Smooth muscle cell (in vitro differentiated cells): ENCODE measurements at regions not wholly inside any gene's neighbourhood (a gene's known extent, or its start where the extent isn't known, plus 50 kb on each side); places are given as distances from the start of the nearest gene placed in this dataset.
"Not testable (repeated sequence)": the region's sequence is repeated elsewhere in the genome, so short reads cannot be mapped to it uniquely, and the experiment has no call there.

Experiments
- DNase-seq: peaks from one replicate; lab custom pipeline; 2025; ENCODE audit not compliant: unreplicated experiment; lab: John Stamatoyannopoulos, UW
- H2AFZ ChIP-seq: fragments of 200-600 bp; sonication (generic); 2 replicates; pipeline ENCODE4 v1.6.0; 2016; ENCODE audit warnings: antibody characterized with exemption, low read depth, mild to moderate bottlenecking
- H3F3A ChIP-seq: fragments of 200-600 bp; sonication (generic); 2 replicates; pipeline ENCODE4 v1.6.0; 2017; ENCODE audit warnings: antibody characterized with exemption, low read depth
- H3K27ac ChIP-seq: fragments of 200-600 bp; sonication (generic); 2 replicates; pipeline ENCODE4 v1.5.1; 2016; ENCODE audit warnings: low read depth, mild to moderate bottlenecking
- H3K27me3 ChIP-seq: fragments of 200-600 bp; sonication (generic); 2 replicates; pipeline ENCODE4 v1.6.1; 2016; ENCODE audit warnings: low read depth, mild to moderate bottlenecking
- H3K36me3 ChIP-seq: fragments of 200-600 bp; sonication (generic); 2 replicates; pipeline ENCODE4 v1.5.1; 2016; ENCODE audit warnings: low read depth
- H3K4me1 ChIP-seq: fragments of 200-600 bp; sonication (generic); 2 replicates; pipeline ENCODE4 v1.5.1; 2016; ENCODE audit warnings: low read depth
- H3K4me2 ChIP-seq: fragments of 200-600 bp; sonication (generic); 2 replicates; pipeline ENCODE4 v1.6.0; 2016; ENCODE audit warnings: mild to moderate bottlenecking
- H3K4me3 ChIP-seq: fragments of 200-600 bp; sonication (generic); 2 replicates; pipeline ENCODE4 v1.5.1; 2016; ENCODE audit warnings: mild to moderate bottlenecking
- H3K79me2 ChIP-seq: fragments of 200-600 bp; sonication (generic); 2 replicates; pipeline ENCODE4 v1.6.0; 2016; ENCODE audit warnings: low read depth, mild to moderate bottlenecking
- H3K9ac ChIP-seq: fragments of 200-600 bp; sonication (generic); 2 replicates; pipeline ENCODE4 v1.6.0; 2016; ENCODE audit warnings: low read depth
- H3K9me3 ChIP-seq: fragments of 200-600 bp; sonication (generic); replicated peaks from 2 replicates; pipeline ENCODE4 v1.5.1; 2016; ENCODE audit warnings: low read depth
- H4K20me1 ChIP-seq: fragments of 200-600 bp; sonication (generic); 2 replicates; pipeline ENCODE4 v1.6.0; 2016; ENCODE audit warnings: low read depth
- CTCF ChIP-seq: fragments of 200-600 bp; sonication (generic); IDR thresholded peaks from 2 replicates; pipeline ENCODE4 v1.5.1; 2017; ENCODE audit warnings: borderline replicate concordance, mild to moderate bottlenecking, antibody characterized with exemption; ENCODE audit not compliant: insufficient read depth, poor library complexity, severe bottlenecking
- WGBS: methylation state at CpG from one replicate; pipeline ENCODE4 v1.1.7; 2016; ENCODE audit warnings: low lambda C conversion rate; 5-methylcytosine and 5-hydroxymethylcytosine counted together

- H3K4me1 ChIP-seq = peaks cover 6% of the 10 kb centered on the region
- no peak overlapping the region for H3K9ac ChIP-seq
- no peak overlapping the region for H3K27ac ChIP-seq
- H2AFZ ChIP-seq = no peak overlapping the region
- peaks cover 14% of the 10 kb centered on the region for H3F3A ChIP-seq
- no peaks in the 10 kb centered on the region for H3K9me3 ChIP-seq
- no peaks in the 10 kb centered on the region for H3K27me3 ChIP-seq
- no peak overlapping the region for H3K4me2 ChIP-seq
- no peaks in the 10 kb centered on the region for H3K36me3 ChIP-seq
- H4K20me1 ChIP-seq = no peaks in the 10 kb centered on the region
- no peak for DNase-seq
- 3% methylated on average over 5 of the region's 5 CpGs for WGBS
- peak; percentile 79 for TF ChIP-seq CTCF
- no peaks in the 10 kb centered on the region for H3K79me2 ChIP-seq
- no peak overlapping the region for H3K4me3 ChIP-seq
Observed at GRCh38 chr6:27795697-27796494, 116.3 kb downstream of the OR2B2 start.

- 2% methylated on average over 22 of the region's 22 CpGs for WGBS
- DNase-seq = no peak
- H3K27ac ChIP-seq = peak overlapping the region; percentile 88
Observed at GRCh38 chr6:27791182-27791943, 120.8 kb downstream of the OR2B2 start.

GRCh38 chr6:27788376-27788775 is 123.8 kb downstream of the OR2B2 start:
- H3K27ac ChIP-seq, H3K9ac ChIP-seq: not testable (repeated sequence)
- WGBS = 97% methylated on average over 17 of the region's 17 CpGs

More at GRCh38 chr6:27791182-27791943, 120.8 kb downstream of the OR2B2 start:
- Histone ChIP-seq H3K4me2 (peak overlapping the region; percentile 89), H3F3A (peaks cover 14% of the 10 kb centered on the region), H3K9ac (peak overlapping the region; percentile 82), H3K4me3 (peak overlapping the region; percentile 66), H3K4me1 (peaks cover 6% of the 10 kb centered on the region), H4K20me1 (no peaks in the 10 kb centered on the region), H2AFZ (peak overlapping the region; percentile 97), H3K27me3 (no peaks in the 10 kb centered on the region), H3K9me3 (no peaks in the 10 kb centered on the region), H3K79me2 (no peaks in the 10 kb centered on the region), H3K36me3 (no peaks in the 10 kb centered on the region)
- no peak for TF ChIP-seq CTCF

GRCh38 chr6:27786048-27786447 is 126.1 kb downstream of the OR2B2 start:
- 37% methylated on average over 1 of the region's 1 CpG for WGBS
- TF ChIP-seq CTCF = no peak

More at GRCh38 chr6:27788376-27788775, 123.8 kb downstream of the OR2B2 start:
- H3K4me2 ChIP-seq, H3K4me3 ChIP-seq, H3K36me3 ChIP-seq, H3K27me3 ChIP-seq, H3K9me3 ChIP-seq, H3K79me2 ChIP-seq, H3K4me1 ChIP-seq, H2AFZ ChIP-seq, H4K20me1 ChIP-seq, DNase-seq: not testable (repeated sequence)
- peaks cover 14% of the 10 kb centered on the region for H3F3A ChIP-seq

More at GRCh38 chr6:27786048-27786447, 126.1 kb downstream of the OR2B2 start:
- H2AFZ ChIP-seq = no peak overlapping the region
- no peaks in the 10 kb centered on the region for H3F3A ChIP-seq
- DNase-seq = no peak
- H3K36me3 ChIP-seq = no peaks in the 10 kb centered on the region
- H3K27me3 ChIP-seq = no peaks in the 10 kb centered on the region
- H3K4me2 ChIP-seq = no peak overlapping the region
- H3K4me3 ChIP-seq = no peak overlapping the region
- no peak overlapping the region for H3K9ac ChIP-seq
- H3K9me3 ChIP-seq = no peaks in the 10 kb centered on the region
- no peak overlapping the region for H3K27ac ChIP-seq
- H3K4me1 ChIP-seq = no peaks in the 10 kb centered on the region
- H4K20me1 ChIP-seq = no peaks in the 10 kb centered on the region
- H3K79me2 ChIP-seq = no peaks in the 10 kb centered on the region
